ENCODE measurements at regions not wholly inside any gene's neighbourhood (a gene's known extent, or its start where the extent isn't known, plus 50 kb on each side); places are given as distances from the start of the nearest gene placed in this dataset.

DNA sequence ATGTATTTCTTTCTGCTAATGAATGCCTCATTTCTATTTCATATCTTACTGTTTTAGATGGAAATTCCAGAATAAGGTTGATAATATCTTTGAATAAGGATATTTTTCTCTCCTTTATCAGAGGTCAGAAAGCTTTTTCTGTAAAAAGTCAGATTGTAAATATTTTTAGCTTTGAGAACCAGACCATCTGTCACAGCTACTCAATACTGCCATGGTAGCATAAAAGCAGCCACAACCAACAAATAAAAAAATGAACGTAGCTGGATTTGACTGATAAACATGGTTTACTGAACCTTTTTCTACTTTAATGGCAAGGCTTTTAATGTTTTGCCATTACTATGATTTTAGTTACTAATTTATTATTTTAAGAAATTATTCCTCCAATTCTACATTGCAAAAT, 217.4 kb upstream of the COX10 start:
- TF ChIP-seq, protein P1, sequence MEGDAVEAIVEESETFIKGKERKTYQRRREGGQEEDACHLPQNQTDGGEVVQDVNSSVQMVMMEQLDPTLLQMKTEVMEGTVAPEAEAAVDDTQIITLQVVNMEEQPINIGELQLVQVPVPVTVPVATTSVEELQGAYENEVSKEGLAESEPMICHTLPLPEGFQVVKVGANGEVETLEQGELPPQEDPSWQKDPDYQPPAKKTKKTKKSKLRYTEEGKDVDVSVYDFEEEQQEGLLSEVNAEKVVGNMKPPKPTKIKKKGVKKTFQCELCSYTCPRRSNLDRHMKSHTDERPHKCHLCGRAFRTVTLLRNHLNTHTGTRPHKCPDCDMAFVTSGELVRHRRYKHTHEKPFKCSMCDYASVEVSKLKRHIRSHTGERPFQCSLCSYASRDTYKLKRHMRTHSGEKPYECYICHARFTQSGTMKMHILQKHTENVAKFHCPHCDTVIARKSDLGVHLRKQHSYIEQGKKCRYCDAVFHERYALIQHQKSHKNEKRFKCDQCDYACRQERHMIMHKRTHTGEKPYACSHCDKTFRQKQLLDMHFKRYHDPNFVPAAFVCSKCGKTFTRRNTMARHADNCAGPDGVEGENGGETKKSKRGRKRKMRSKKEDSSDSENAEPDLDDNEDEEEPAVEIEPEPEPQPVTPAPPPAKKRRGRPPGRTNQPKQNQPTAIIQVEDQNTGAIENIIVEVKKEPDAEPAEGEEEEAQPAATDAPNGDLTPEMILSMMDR (IDR thresholded peaks at IDR 0.05), result no peak
- TF ChIP-seq POLR2A (IDR thresholded peaks at IDR 0.05), result no peak

Data from right lobe of liver (tissue), 4 donors.